ENCODE measurements at regions not wholly inside any gene's neighbourhood (a gene's known extent, or its start where the extent isn't known, plus 50 kb on each side); places are given as distances from the start of the nearest gene placed in this dataset.

DNA sequence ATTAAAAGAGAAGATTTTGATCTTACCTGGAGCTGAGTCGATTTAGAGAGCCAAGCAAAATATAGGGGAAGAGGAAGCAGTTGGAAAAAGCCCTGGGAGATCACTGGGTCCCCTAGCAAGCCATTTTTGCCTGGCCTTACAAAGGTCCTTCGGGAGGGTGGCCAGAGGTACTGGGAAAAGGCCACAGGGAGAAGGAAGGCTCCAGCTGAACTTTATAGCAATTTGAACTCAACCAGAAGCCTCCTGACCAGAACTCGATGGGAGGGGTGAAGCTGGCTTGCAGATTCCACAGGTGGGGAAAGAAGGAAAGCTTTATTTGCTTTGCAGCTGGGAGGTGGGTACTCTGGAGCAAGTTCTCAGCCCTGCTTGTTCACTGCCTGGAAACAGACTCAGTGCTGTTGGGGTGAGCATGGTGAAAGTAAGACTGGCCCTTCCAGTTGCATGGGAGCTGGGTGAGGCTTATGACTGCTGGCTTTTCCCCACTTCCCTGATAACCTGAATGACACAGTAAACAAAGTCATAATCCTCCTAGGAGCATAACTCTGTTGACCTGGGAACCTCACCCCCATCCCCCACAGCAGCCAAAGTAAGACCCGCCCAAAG lies 855.8 kb downstream of the FSCB start:
- TF ChIP-seq EZH2 (IDR thresholded peaks at IDR 0.05; ENCODE audit: borderline replicate concordance, low read depth, low read length, poor library complexity, severe bottlenecking): no peak
- TF ChIP-seq, protein P1, sequence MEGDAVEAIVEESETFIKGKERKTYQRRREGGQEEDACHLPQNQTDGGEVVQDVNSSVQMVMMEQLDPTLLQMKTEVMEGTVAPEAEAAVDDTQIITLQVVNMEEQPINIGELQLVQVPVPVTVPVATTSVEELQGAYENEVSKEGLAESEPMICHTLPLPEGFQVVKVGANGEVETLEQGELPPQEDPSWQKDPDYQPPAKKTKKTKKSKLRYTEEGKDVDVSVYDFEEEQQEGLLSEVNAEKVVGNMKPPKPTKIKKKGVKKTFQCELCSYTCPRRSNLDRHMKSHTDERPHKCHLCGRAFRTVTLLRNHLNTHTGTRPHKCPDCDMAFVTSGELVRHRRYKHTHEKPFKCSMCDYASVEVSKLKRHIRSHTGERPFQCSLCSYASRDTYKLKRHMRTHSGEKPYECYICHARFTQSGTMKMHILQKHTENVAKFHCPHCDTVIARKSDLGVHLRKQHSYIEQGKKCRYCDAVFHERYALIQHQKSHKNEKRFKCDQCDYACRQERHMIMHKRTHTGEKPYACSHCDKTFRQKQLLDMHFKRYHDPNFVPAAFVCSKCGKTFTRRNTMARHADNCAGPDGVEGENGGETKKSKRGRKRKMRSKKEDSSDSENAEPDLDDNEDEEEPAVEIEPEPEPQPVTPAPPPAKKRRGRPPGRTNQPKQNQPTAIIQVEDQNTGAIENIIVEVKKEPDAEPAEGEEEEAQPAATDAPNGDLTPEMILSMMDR (conservative IDR thresholded peaks at IDR 0.05; ENCODE audit: low read depth, low read length): no peak
